Stimulated activated CD4-positive, alpha-beta T cell treated with anti-CD3 and anti-CD28 coated beads, Interleukin-15, amount 100 ng/mL, for 48 hours (primary cell): ENCODE measurements at regions not wholly inside any gene's neighbourhood (a gene's known extent, or its start where the extent isn't known, plus 50 kb on each side); places are given as distances from the start of the nearest gene placed in this dataset.

Experiments used
- DNase-seq, 2 donors: peaks; one replicate each; pipeline ENCODE4 v3.0.0-alpha.2; 2020; ENCODE audit warnings: low read depth in 2 of 2

- peak; percentile 91 to 98 for DNase-seq
Measured at GRCh38 chr1:235011599-235012435, 116.8 kb downstream of the TOMM20 start.

- peak; percentile 62 to 69 for DNase-seq
Measured at GRCh38 chr1:235011064-235011598, 117.5 kb downstream of the TOMM20 start.

GRCh38 chr1:235009561-235010306 lies 118.9 kb downstream of the TOMM20 start:
- DNase-seq: no peak

GRCh38 chr1:235009074-235009473 lies 119.6 kb downstream of the TOMM20 start:
- DNase-seq: no peak

- DNase-seq: no peak
Measured at GRCh38 chr1:235008239-235008638, 120.4 kb downstream of the TOMM20 start.

- DNase-seq: no peak
Measured at GRCh38 chr1:235006816-235007215, 121.8 kb downstream of the TOMM20 start.

GRCh38 chr1:235006132-235006721 lies 122.4 kb downstream of the TOMM20 start:
- no peak for DNase-seq

- no peak for DNase-seq
Measured at GRCh38 chr1:235004840-235005391, 123.7 kb downstream of the TOMM20 start.

- no peak for DNase-seq
Measured at GRCh38 chr1:235004276-235004675, 124.4 kb downstream of the TOMM20 start.

GRCh38 chr1:235002706-235003300 lies 125.8 kb downstream of the TOMM20 start:
- no peak for DNase-seq

- DNase-seq: no peak
Measured at GRCh38 chr1:234999513-234999940, 129.1 kb downstream of the TOMM20 start.

- DNase-seq: no peak
Measured at GRCh38 chr1:234997896-234998741, 130.5 kb downstream of the TOMM20 start.

- no peak for DNase-seq
Measured at GRCh38 chr1:234997201-234997895, 131.3 kb downstream of the TOMM20 start.

GRCh38 chr1:234996245-234996757 lies 132.3 kb downstream of the TOMM20 start:
- DNase-seq: no peak

- DNase-seq: no peak
Measured at GRCh38 chr1:234994436-234995295, 134.0 kb downstream of the TOMM20 start.

GRCh38 chr1:234992065-234992464 lies 136.6 kb downstream of the TOMM20 start:
- no peak for DNase-seq

GRCh38 chr1:234990874-234991801 lies 137.5 kb downstream of the TOMM20 start:
- DNase-seq: no peak

- DNase-seq: no peak
Measured at GRCh38 chr1:234990328-234990675, 138.3 kb downstream of the TOMM20 start.
